GM12891 (cell line): ENCODE measurements at regions not wholly inside any gene's neighbourhood (a gene's known extent, or its start where the extent isn't known, plus 50 kb on each side); places are given as distances from the start of the nearest gene placed in this dataset.

Source experiments
- DNase-seq: peaks from one replicate; pipeline ENCODE4 v3.0.0; 2011; ENCODE audit warnings: low spot score; ENCODE audit not compliant: insufficient read length
- FAIRE-seq: peaks from 2 replicates; lab custom pipeline; 2011; peaks lifted over from hg19 to GRCh38; lab: Jason Lieb, UNC
- PAX5 ChIP-seq: IDR thresholded peaks from 2 replicates; pipeline ENCODE4 v1.6.1; 2011; ENCODE audit warnings: low read length, moderate library complexity, mild to moderate bottlenecking; ENCODE audit not compliant: insufficient read depth, severe bottlenecking
- POLR2A ChIP-seq: IDR thresholded peaks from 2 replicates; pipeline ENCODE4 v1.6.1; 2011; ENCODE audit warnings: low read depth, low read length, control low read depth
- POLR2AphosphoS5 ChIP-seq: IDR thresholded peaks from 2 replicates; pipeline ENCODE4 v1.6.1; 2011; ENCODE audit warnings: low read depth, low read length, control low read depth
- POU2F2 ChIP-seq: IDR thresholded peaks from 2 replicates; pipeline ENCODE4 v1.6.1; 2011; ENCODE audit warnings: low read depth, mild to moderate bottlenecking, control low read depth, low read length, moderate library complexity
- SPI1 ChIP-seq: IDR thresholded peaks from 2 replicates; pipeline ENCODE4 v1.6.1; 2011; ENCODE audit warnings: low read depth, low read length, control low read depth
- TAF1 ChIP-seq: IDR thresholded peaks from 2 replicates; pipeline ENCODE4 v1.6.1; 2011; ENCODE audit warnings: low read depth, low read length, control low read depth

- DNase-seq = no peak
- no peak for TF ChIP-seq POLR2A
- no peak for TF ChIP-seq TAF1
- no peak for TF ChIP-seq PAX5
- no peak for TF ChIP-seq POLR2AphosphoS5
- no peak for TF ChIP-seq SPI1
- TF ChIP-seq POU2F2 = no peak
- FAIRE-seq = no peak
Observed at GRCh38 chr13:99027661-99028425, 50.0 kb upstream of the DOCK9 start.

GRCh38 chr13:99028890-99029289 lies 51.0 kb upstream of the DOCK9 start:
- DNase-seq (no peak), FAIRE-seq (no peak)
- TF ChIP-seq PAX5 (no peak), POLR2A (no peak), POU2F2 (no peak), TAF1 (no peak), POLR2AphosphoS5 (no peak), SPI1 (no peak)

GRCh38 chr13:99029576-99029975 lies 51.7 kb upstream of the DOCK9 start:
- FAIRE-seq (no peak), DNase-seq (no peak)
- TF ChIP-seq POU2F2 = no peak
- no peak for TF ChIP-seq TAF1
- no peak for TF ChIP-seq POLR2AphosphoS5
- no peak for TF ChIP-seq PAX5
- TF ChIP-seq POLR2A = no peak
- no peak for TF ChIP-seq SPI1

- TF ChIP-seq PAX5 (no peak), POU2F2 (no peak), TAF1 (no peak), POLR2A (no peak), POLR2AphosphoS5 (no peak), SPI1 (no peak)
- FAIRE-seq = no peak
- DNase-seq = no peak
Observed at GRCh38 chr13:99030326-99030725, 52.5 kb upstream of the DOCK9 start.

- no peak for DNase-seq
- TF ChIP-seq POLR2AphosphoS5 = no peak
Observed at GRCh38 chr13:99031832-99032231, 54.0 kb upstream of the DOCK9 start.

GRCh38 chr13:99033814-99034213 lies 56.0 kb upstream of the DOCK9 start:
- no peak for TF ChIP-seq POLR2A
- no peak for TF ChIP-seq POLR2AphosphoS5
- TF ChIP-seq PAX5 = no peak
- no peak for TF ChIP-seq TAF1
- TF ChIP-seq POU2F2 = no peak
- TF ChIP-seq SPI1 = no peak
- no peak for DNase-seq
- no peak for FAIRE-seq

More at GRCh38 chr13:99031832-99032231, 54.0 kb upstream of the DOCK9 start:
- FAIRE-seq = no peak

DNA sequence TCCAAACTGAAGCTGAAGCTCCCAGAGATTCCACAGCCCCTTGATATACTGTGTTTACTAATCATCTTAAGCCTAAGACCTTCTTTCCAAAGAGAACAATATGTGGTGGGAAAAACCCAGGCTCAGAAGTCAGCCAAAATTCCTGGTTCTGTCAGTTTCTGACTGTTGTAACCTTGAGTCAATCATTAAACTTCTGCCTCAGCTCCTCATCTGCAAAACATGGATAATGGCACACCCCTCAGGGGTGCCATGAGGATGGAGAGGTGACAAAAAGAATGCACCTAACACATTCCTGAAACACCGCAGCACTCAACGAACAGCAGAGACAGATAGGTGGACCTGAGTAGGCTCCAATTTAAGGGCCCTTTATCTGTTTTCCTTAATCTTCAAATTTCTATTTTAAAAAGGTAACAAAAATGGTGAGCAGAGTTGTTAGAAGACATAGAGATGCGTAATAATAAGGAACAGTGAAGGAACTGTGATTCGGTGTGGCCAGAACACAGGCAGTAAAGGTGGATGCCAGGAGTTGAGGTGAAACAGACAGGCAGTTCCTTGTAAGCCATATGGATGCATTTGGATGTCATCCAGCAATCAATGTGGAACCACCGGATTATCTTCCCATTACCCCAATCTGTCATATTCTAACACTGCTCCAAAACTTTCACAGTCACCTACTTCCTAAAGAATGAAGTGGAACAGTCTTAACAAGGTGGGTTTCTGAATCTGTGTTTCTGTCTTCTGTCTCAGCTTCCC lies 56.6 kb upstream of the DOCK9 start:
- no peak for TF ChIP-seq POLR2AphosphoS5
- TF ChIP-seq POU2F2 = no peak
- no peak for TF ChIP-seq POLR2A
- no peak for FAIRE-seq
- DNase-seq = no peak

GRCh38 chr13:99035715-99036114 lies 57.9 kb upstream of the DOCK9 start:
- no peak for FAIRE-seq
- TF ChIP-seq POLR2A = no peak
- no peak for TF ChIP-seq POU2F2
- no peak for TF ChIP-seq PAX5
- no peak for TF ChIP-seq POLR2AphosphoS5
- no peak for TF ChIP-seq TAF1
- TF ChIP-seq SPI1 = no peak
- no peak for DNase-seq

DNA sequence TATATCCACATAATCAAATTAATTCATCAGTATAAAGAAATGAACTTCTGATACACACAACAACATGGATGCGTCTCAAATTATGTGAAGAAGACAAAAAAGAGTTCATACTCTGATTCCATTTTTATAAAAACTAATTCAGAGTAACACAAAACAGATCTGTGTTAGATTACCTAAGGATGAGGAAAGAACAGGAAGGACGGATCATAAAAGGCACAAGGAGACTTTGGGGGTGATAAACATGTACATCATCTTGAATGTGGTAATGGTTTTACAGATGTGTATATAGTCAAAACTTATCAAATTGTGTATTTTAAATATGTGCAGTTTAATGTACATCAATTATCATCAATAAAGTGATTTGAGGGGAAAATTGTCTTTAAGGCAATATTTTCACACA lies 59.9 kb upstream of the DOCK9 start:
- DNase-seq (no peak), FAIRE-seq (no peak)

GRCh38 chr13:99039718-99040280 lies 61.9 kb upstream of the DOCK9 start:
- DNase-seq = no peak
- TF ChIP-seq TAF1 (no peak), POLR2A (no peak), POU2F2 (no peak), PAX5 (no peak), SPI1 (no peak), POLR2AphosphoS5 (no peak)
- FAIRE-seq = no peak

More for the DNA sequence above, 59.9 kb upstream of the DOCK9 start:
- TF ChIP-seq POLR2AphosphoS5 (no peak), POU2F2 (no peak), PAX5 (no peak), TAF1 (no peak), SPI1 (no peak), POLR2A (no peak)
